ENCODE measurements at regions not wholly inside any gene's neighbourhood (a gene's known extent, or its start where the extent isn't known, plus 50 kb on each side); places are given as distances from the start of the nearest gene placed in this dataset.

- Histone ChIP-seq H3K4me3 (no peak overlapping the region), H3K27me3 (no peaks in the 10 kb centered on the region), H3K36me3 (no peaks in the 10 kb centered on the region), H3K9me3 (ENCODE audit: low read depth) (no peaks in the 10 kb centered on the region), H3K27ac (no peak overlapping the region), H3K4me1 (ENCODE audit: low read depth) (peaks cover 21% of the 10 kb centered on the region)
- DNase-seq (ENCODE audit: low read depth in 1 of 2, low spot score in 1 of 2) = no peak
- no peak for TF ChIP-seq CTCF (IDR thresholded peaks at IDR 0.05; ENCODE audit: low read depth, low read length)
Observed at GRCh38 chr17:5862395-5862794, 207.8 kb upstream of the WSCD1 start.

GRCh38 chr17:5864741-5865657 is 205.2 kb upstream of the WSCD1 start:
- no peak for TF ChIP-seq CTCF (IDR thresholded peaks at IDR 0.05; ENCODE audit: low read depth, low read length)
- H3K36me3 ChIP-seq = no peaks in the 10 kb centered on the region
- peak overlapping the region; percentile 36 for H3K27ac ChIP-seq
- H3K9me3 ChIP-seq (ENCODE audit: low read depth) = no peaks in the 10 kb centered on the region
- H3K4me3 ChIP-seq = no peak overlapping the region
- peaks cover 22% of the 10 kb centered on the region for H3K4me1 ChIP-seq (ENCODE audit: low read depth)
- peak in 1 of 2 donors; percentile 24 for DNase-seq (ENCODE audit: low read depth in 1 of 2, low spot score in 1 of 2)
- H3K27me3 ChIP-seq = no peaks in the 10 kb centered on the region

- Histone ChIP-seq H3K27me3 (no peaks in the 10 kb centered on the region), H3K9me3 (ENCODE audit: low read depth) (no peaks in the 10 kb centered on the region), H3K4me3 (no peak overlapping the region), H3K36me3 (no peaks in the 10 kb centered on the region), H3K27ac (no peak overlapping the region), H3K4me1 (ENCODE audit: low read depth) (peaks cover 22% of the 10 kb centered on the region)
- no peak for TF ChIP-seq CTCF (IDR thresholded peaks at IDR 0.05; ENCODE audit: low read depth, low read length)
- no peak for DNase-seq (ENCODE audit: low read depth in 1 of 2, low spot score in 1 of 2)
Observed at GRCh38 chr17:5866978-5867377, 203.2 kb upstream of the WSCD1 start.

- H3K4me3 ChIP-seq = no peak overlapping the region
- H3K36me3 ChIP-seq = no peaks in the 10 kb centered on the region
- no peaks in the 10 kb centered on the region for H3K9me3 ChIP-seq (ENCODE audit: low read depth)
- DNase-seq (ENCODE audit: low read depth in 1 of 2, low spot score in 1 of 2) = no peak
- no peak for TF ChIP-seq CTCF (IDR thresholded peaks at IDR 0.05; ENCODE audit: low read depth, low read length)
- no peak overlapping the region for H3K27ac ChIP-seq
- peaks cover 19% of the 10 kb centered on the region for H3K4me1 ChIP-seq (ENCODE audit: low read depth)
- H3K27me3 ChIP-seq = no peaks in the 10 kb centered on the region
Observed at GRCh38 chr17:5869041-5869745, 201.0 kb upstream of the WSCD1 start.

- Histone ChIP-seq H3K4me1 (ENCODE audit: low read depth) (peaks cover 7% of the 10 kb centered on the region), H3K9me3 (ENCODE audit: low read depth) (no peaks in the 10 kb centered on the region), H3K4me3 (no peak overlapping the region), H3K27me3 (no peaks in the 10 kb centered on the region), H3K27ac (no peak overlapping the region), H3K36me3 (no peaks in the 10 kb centered on the region)
- no peak for TF ChIP-seq CTCF (IDR thresholded peaks at IDR 0.05; ENCODE audit: low read depth, low read length)
- DNase-seq (ENCODE audit: low read depth in 1 of 2, low spot score in 1 of 2) = no peak
Observed at GRCh38 chr17:5870231-5870953, 199.8 kb upstream of the WSCD1 start.
